LoVo (cell line): ENCODE measurements at regions not wholly inside any gene's neighbourhood (a gene's known extent, or its start where the extent isn't known, plus 50 kb on each side); places are given as distances from the start of the nearest gene placed in this dataset.

Source experiments
- DNase-seq: peaks from one replicate; pipeline ENCODE4 v3.0.0-alpha.2; 2016; ENCODE audit warnings: low spot score

GRCh38 chr11:13104619-13105236 is 95.6 kb downstream of the RASSF10 start:
- DNase-seq, result no peak

- DNase-seq, result no peak
Observed at GRCh38 chr11:13105237-13105844, 96.2 kb downstream of the RASSF10 start.

GRCh38 chr11:13107544-13108044 is 98.5 kb downstream of the RASSF10 start:
- DNase-seq, result no peak

GRCh38 chr11:13108416-13108815 is 99.3 kb downstream of the RASSF10 start:
- no peak for DNase-seq

GRCh38 chr11:13109616-13110015 is 100.5 kb downstream of the RASSF10 start:
- no peak for DNase-seq

- no peak for DNase-seq
Observed at GRCh38 chr11:13110145-13110544, 101.0 kb downstream of the RASSF10 start.

GRCh38 chr11:13110929-13111812 is 102.1 kb downstream of the RASSF10 start:
- DNase-seq, result no peak

- no peak for DNase-seq
Observed at GRCh38 chr11:13111813-13112130, 102.7 kb downstream of the RASSF10 start.

GRCh38 chr11:13114566-13115379 is 105.7 kb downstream of the RASSF10 start:
- DNase-seq, result no peak

GRCh38 chr11:13115380-13115675 is 106.2 kb downstream of the RASSF10 start:
- no peak for DNase-seq

GRCh38 chr11:13116491-13116890 is 107.4 kb downstream of the RASSF10 start:
- DNase-seq, result no peak

GRCh38 chr11:13117344-13117743 is 108.2 kb downstream of the RASSF10 start:
- no peak for DNase-seq

- DNase-seq, result peak; percentile 66
Observed at GRCh38 chr11:13118194-13118593, 109.1 kb downstream of the RASSF10 start.

- DNase-seq, result no peak
Observed at GRCh38 chr11:13118650-13119049, 109.5 kb downstream of the RASSF10 start.

- peak; percentile 32 for DNase-seq
Observed at GRCh38 chr11:13119361-13119760, 110.2 kb downstream of the RASSF10 start.

GRCh38 chr11:13119941-13120520 is 110.9 kb downstream of the RASSF10 start:
- DNase-seq, result no peak

GRCh38 chr11:13120691-13121090 is 111.6 kb downstream of the RASSF10 start:
- peak; percentile 30 for DNase-seq

GRCh38 chr11:13126430-13126829 is 117.3 kb downstream of the RASSF10 start:
- peak; percentile 54 for DNase-seq

- no peak for DNase-seq
Observed at GRCh38 chr11:13127161-13127560, 118.0 kb downstream of the RASSF10 start.

GRCh38 chr11:13128354-13128753 is 119.2 kb downstream of the RASSF10 start:
- no peak for DNase-seq

GRCh38 chr11:13134066-13134465 is 125.0 kb downstream of the RASSF10 start:
- no peak for DNase-seq

- DNase-seq, result no peak
Observed at GRCh38 chr11:13134886-13135285, 125.8 kb downstream of the RASSF10 start.
